Right atrium auricular region (tissue), 2 donors: ENCODE measurements at regions not wholly inside any gene's neighbourhood (a gene's known extent, or its start where the extent isn't known, plus 50 kb on each side); places are given as distances from the start of the nearest gene placed in this dataset.
"Not testable (repeated sequence)": the region's sequence is repeated elsewhere in the genome, so short reads cannot be mapped to it uniquely, and the experiment has no call there.

Source experiments
- DNase-seq: peaks from one replicate; pipeline ENCODE4 v3.0.0-alpha.2; 2019; ENCODE audit warnings: low spot score
- H3K27ac ChIP-seq, 2 donors: fragments of 200-600 bp; sonication (generic); 1 replicate in 1 of 2; 2 replicates in 1 of 2; pipeline ENCODE4 v1.5.1; 2016 to 2019
- H3K27me3 ChIP-seq, 2 donors: fragments of 200-600 bp; sonication (generic); one replicate each; pipeline versions ENCODE4 v1.5.1 to v1.6.0; 2017 to 2019
- H3K36me3 ChIP-seq: fragments of 200-600 bp; sonication (generic); one replicate; pipeline ENCODE4 v1.5.1; 2016
- H3K4me1 ChIP-seq, 2 donors: fragments of 200-600 bp; sonication (generic); one replicate each; pipeline versions ENCODE4 v1.5.1 to v1.6.0; 2017 to 2019
- H3K4me3 ChIP-seq, 2 donors: fragments of 200-600 bp; sonication (generic); 1 replicate in 1 of 2; 2 replicates in 1 of 2; pipeline ENCODE4 v1.5.1; 2017 to 2019; ENCODE audit warnings: mild to moderate bottlenecking in 1 of 2, moderate library complexity in 1 of 2
- H3K9me3 ChIP-seq, 2 donors: fragments of 200-600 bp; sonication (generic); one replicate each; pipeline ENCODE4 v1.5.1; 2019
- CTCF ChIP-seq, 2 donors: fragments of 200-600 bp; sonication (generic); IDR thresholded peaks; one replicate each; pipeline ENCODE4 v1.5.1; 2019; ENCODE audit warnings: antibody characterized with exemption in 2 of 2

GRCh38 chr10:60532696-60533468 is 143.2 kb upstream of the ANK3 start:
- Histone ChIP-seq H3K4me3 (no peak overlapping the region), H3K9me3 (no peaks in the 10 kb centered on the region), H3K36me3 (no peaks in the 10 kb centered on the region), H3K4me1 (peaks cover 0 to 7% of the 10 kb centered on the region in 2 donors), H3K27ac (no peak overlapping the region), H3K27me3 (no peaks in the 10 kb centered on the region)
- no peak for TF ChIP-seq CTCF (IDR thresholded peaks at IDR 0.05)
- no peak for DNase-seq

GRCh38 chr10:60531006-60531405 is 141.3 kb upstream of the ANK3 start:
- TF ChIP-seq CTCF (IDR thresholded peaks at IDR 0.05): no peak
- no peak overlapping the region for H3K4me3 ChIP-seq
- no peak for DNase-seq
- H3K4me1 ChIP-seq: peaks cover 0 to 7% of the 10 kb centered on the region in 2 donors
- H3K36me3 ChIP-seq: no peaks in the 10 kb centered on the region
- H3K27me3 ChIP-seq: no peaks in the 10 kb centered on the region
- no peak overlapping the region for H3K27ac ChIP-seq
- no peaks in the 10 kb centered on the region for H3K9me3 ChIP-seq

- Histone ChIP-seq H3K27ac (no peak overlapping the region), H3K9me3 (no peaks in the 10 kb centered on the region), H3K4me1 (peaks cover 0 to 7% of the 10 kb centered on the region in 2 donors), H3K27me3 (no peaks in the 10 kb centered on the region), H3K36me3 (no peaks in the 10 kb centered on the region), H3K4me3 (no peak overlapping the region)
- no peak for DNase-seq
- no peak for TF ChIP-seq CTCF (IDR thresholded peaks at IDR 0.05)
These were observed 138.0 kb upstream of the ANK3 start for GRCh38 chr10:60527676-60528075.

DNA sequence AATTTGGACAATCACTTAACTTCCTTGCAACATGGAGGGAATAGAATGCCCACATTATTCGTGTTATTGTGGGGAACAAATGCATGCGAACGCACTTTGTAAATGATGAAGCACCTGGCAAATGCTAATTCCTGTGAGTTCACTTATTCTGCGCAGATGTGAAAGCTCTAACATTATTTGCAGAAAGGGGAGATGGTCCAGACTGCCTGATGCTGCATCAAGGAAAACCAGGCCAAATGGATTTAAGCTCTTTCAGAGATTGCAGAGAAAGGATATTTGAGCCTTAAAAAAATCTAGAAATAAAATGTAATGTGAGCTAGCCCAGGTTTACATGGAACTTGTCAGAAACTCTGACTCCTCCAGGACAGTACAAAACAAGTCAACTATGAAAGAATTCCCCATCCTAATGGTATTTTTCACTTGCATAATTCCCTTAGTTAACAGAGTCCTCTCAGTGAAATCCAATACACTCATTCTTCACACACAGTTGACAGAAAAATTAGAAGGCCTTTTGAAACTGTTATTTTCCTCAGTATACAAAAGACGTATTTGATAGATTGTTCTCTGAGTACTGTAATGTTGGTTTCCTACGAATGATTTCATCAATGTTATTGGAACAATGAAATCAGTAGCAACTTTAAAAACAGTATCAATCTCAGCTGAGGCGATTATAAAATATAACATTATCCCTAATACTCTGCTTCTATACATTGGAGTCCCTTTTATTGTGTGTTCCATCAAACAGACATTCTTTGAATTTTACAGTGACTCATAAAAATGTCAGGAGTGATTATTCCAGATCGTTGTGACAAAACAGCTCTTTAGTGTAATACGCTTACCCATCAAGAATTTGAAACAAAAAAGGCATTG is 136.3 kb upstream of the ANK3 start:
- Histone ChIP-seq H3K4me3 (no peak overlapping the region), H3K4me1 (peaks cover 0 to 8% of the 10 kb centered on the region in 2 donors), H3K9me3 (no peaks in the 10 kb centered on the region), H3K27ac (no peak overlapping the region), H3K36me3 (no peaks in the 10 kb centered on the region), H3K27me3 (no peaks in the 10 kb centered on the region)
- no peak for TF ChIP-seq CTCF (IDR thresholded peaks at IDR 0.05)
- no peak for DNase-seq

GRCh38 chr10:60524541-60524940 is 134.9 kb upstream of the ANK3 start:
- H3K36me3 ChIP-seq: no peaks in the 10 kb centered on the region
- no peak for TF ChIP-seq CTCF (IDR thresholded peaks at IDR 0.05)
- no peak overlapping the region for H3K27ac ChIP-seq
- H3K9me3 ChIP-seq: no peaks in the 10 kb centered on the region
- peaks cover 0 to 8% of the 10 kb centered on the region in 2 donors for H3K4me1 ChIP-seq
- no peaks in the 10 kb centered on the region for H3K27me3 ChIP-seq
- DNase-seq: no peak
- no peak overlapping the region for H3K4me3 ChIP-seq

GRCh38 chr10:60523371-60523770 is 133.7 kb upstream of the ANK3 start:
- H3K27ac ChIP-seq, H3K4me1 ChIP-seq, DNase-seq, H3K36me3 ChIP-seq, H3K4me3 ChIP-seq, H3K27me3 ChIP-seq, H3K9me3 ChIP-seq: not testable (repeated sequence)
